ENCODE measurements at regions not wholly inside any gene's neighbourhood (a gene's known extent, or its start where the extent isn't known, plus 50 kb on each side); places are given as distances from the start of the nearest gene placed in this dataset.

DNA sequence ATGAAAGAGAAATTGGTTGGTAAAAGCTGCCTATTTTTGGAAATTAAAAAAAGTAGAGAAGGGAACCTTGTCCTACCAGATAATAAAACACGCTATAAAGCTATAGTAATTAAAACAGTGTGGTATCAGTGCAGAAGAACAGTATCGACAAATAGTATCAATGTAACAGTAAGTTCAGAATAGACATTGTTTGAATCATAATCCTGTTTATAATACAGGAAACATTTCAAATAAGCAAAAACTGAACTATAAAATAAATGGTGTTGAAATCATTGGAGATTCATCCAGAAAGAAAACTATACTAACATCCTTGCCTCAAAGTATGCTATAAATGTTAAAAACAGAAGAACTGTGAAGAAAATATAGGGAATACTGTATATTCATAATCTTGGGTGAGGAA is 54.2 kb upstream of the NAP1L1 start:
- TF ChIP-seq CTCF (IDR thresholded peaks at IDR 0.05) (no peak), EZH2 (IDR thresholded peaks at IDR 0.05) (no peak)
